Mononuclear cell (primary cell): ENCODE measurements at regions not wholly inside any gene's neighbourhood (a gene's known extent, or its start where the extent isn't known, plus 50 kb on each side); places are given as distances from the start of the nearest gene placed in this dataset.

Experiments used
- H3K27me3 ChIP-seq: 2 replicates; pipeline ENCODE4 v1.6.0; 2011; ENCODE audit warnings: low read length, control low read depth; ENCODE audit not compliant: insufficient read depth
- H3K4me1 ChIP-seq: 2 replicates; pipeline ENCODE4 v1.5.1; 2011; ENCODE audit warnings: mild to moderate bottlenecking, low read length, control low read depth; ENCODE audit not compliant: insufficient read depth
- H3K4me3 ChIP-seq: 2 replicates; pipeline ENCODE4 v1.5.1; 2011; ENCODE audit warnings: mild to moderate bottlenecking, low read length, moderate library complexity
- H3K9me3 ChIP-seq: 2 replicates; pipeline ENCODE4 v1.5.1; 2011; ENCODE audit warnings: low read depth, mild to moderate bottlenecking, control low read depth, low read length

DNA sequence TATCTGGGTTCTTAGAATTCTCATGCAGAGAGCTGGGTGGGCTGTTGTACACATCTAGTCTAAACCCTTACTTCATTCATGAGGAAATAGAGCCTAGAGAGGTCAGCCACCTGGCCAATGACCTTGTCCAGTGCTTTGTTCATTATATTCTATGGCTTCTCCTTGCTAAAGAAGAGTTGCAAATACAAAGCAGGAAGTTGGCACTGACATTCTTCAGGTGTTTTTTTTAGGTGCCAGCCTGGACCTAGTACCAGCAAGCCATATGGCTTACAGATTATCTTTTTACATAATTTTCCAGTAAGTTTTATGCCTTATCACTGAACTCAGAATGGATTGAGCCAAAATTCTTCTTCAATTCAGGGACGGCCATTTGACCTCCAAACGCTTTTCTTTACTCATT, 54.7 kb upstream of the PGM2 start:
- Histone ChIP-seq H3K9me3 (no peaks in the 10 kb centered on the region), H3K4me1 (peaks cover 9% of the 10 kb centered on the region), H3K4me3 (no peak overlapping the region), H3K27me3 (no peaks in the 10 kb centered on the region)

DNA sequence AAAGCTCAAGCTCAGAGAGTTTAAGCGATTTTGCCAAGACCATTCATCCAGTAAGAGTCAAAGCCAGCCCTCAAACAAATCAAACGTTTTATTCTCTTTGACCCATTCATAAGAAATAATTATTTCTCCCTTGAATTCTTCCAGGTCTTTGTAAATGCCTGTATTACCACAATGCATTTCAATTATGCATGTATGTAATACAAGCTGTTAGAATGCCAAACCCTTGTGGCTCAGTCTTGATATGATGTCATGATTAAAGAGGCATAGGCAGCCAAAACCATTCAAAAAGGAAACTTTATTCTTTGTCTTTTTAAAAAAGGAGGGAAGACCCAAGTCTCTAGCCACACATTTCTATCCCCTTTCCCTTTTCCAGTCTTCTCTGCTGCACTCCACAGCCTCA, 56.5 kb upstream of the PGM2 start:
- no peak overlapping the region for H3K4me3 ChIP-seq
- H3K27me3 ChIP-seq = no peaks in the 10 kb centered on the region
- H3K4me1 ChIP-seq = peaks cover 9% of the 10 kb centered on the region
- H3K9me3 ChIP-seq = no peaks in the 10 kb centered on the region

DNA sequence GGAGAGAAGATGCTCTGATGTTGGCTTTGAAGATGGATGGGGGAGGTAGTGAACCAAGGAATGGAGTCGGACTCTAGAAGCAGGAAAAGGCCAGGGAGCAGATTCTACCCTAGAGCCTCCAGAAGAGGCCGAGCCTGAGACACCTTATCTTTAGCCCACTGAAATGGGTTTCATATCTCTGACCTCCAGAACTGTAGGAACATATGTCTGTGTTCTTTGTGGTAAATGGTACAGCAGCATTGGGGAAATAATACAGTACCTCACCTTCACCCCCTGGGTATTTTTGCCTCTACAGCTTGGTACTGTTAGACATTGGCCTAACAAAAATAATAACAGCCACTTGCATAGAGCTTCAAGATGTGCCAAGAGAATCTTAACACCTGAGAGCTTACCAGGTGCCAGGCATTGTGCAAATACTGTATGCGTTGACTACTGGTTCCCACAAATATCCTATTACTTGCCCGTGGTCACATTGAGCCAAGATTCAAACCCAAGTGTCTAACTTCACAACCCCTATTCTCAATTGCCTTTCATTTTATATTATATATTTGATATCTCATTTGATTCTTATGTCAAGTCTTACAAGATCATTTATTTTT, 57.0 kb upstream of the PGM2 start:
- peaks cover 9% of the 10 kb centered on the region for H3K4me1 ChIP-seq
- no peaks in the 10 kb centered on the region for H3K9me3 ChIP-seq
- no peak overlapping the region for H3K4me3 ChIP-seq
- no peaks in the 10 kb centered on the region for H3K27me3 ChIP-seq

DNA sequence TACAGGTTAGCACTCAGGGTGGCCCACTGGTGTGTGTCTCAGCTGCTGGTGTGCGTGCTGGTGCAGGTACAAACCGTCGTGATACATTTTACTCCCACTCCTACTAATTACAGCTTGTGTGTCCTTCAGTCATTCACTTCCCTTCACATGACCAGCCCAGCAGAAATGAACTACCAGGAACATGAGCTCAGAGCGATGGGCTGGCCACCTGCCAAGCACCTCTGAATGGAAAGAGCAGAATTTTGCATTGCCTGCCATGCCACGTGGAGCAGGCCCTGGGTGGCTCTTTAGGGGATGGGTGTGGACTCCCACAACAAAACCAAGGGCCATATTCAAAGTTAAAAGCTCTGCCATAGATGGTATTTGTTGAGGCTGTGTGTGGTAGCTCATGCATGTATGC, 58.9 kb upstream of the PGM2 start:
- H3K27me3 ChIP-seq = no peaks in the 10 kb centered on the region
- H3K4me1 ChIP-seq = peaks cover 19% of the 10 kb centered on the region
- no peak overlapping the region for H3K4me3 ChIP-seq
- H3K9me3 ChIP-seq = no peaks in the 10 kb centered on the region

DNA sequence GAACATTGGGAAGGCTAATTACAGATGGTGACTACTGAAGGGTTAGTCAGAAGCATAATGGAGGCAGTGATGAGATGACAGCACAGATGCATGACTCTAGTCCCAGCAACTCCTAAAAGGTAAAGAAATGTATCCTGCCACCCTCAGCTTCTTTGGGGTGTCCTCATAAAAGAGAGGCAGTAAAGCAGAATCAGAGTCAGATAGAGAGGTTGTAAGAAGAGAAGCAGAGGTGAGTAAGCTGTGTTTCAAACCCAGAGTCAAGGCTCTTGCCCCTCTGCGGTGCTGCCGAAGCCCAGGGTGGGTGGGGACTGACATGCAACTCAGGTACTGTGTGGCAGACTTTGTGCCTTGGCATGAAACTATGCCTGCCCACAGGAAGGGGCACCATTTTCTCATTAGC, 59.5 kb upstream of the PGM2 start:
- Histone ChIP-seq H3K9me3 (no peaks in the 10 kb centered on the region), H3K27me3 (no peaks in the 10 kb centered on the region), H3K4me3 (no peak overlapping the region), H3K4me1 (peaks cover 24% of the 10 kb centered on the region)

DNA sequence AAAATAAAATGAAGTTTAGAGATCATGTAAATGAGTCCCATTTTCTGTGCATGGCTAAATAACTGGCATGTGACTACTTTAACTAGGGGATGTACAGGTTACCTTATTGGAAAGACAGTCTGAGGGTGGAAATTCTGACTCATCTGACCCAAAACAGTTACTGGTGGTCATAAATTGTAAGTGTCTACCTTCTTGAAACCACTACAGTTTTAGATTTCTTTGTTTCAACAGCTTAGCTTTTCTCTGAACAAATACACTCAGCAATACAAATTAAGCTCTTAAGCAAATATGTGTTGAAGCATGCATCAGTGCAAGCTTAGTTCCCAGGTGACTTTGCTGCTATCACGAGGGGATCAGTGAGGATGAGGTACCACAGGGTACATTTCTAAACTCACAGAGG, 60.7 kb upstream of the PGM2 start:
- Histone ChIP-seq H3K4me1 (peaks cover 37% of the 10 kb centered on the region), H3K9me3 (no peaks in the 10 kb centered on the region), H3K4me3 (no peak overlapping the region), H3K27me3 (no peaks in the 10 kb centered on the region)

DNA sequence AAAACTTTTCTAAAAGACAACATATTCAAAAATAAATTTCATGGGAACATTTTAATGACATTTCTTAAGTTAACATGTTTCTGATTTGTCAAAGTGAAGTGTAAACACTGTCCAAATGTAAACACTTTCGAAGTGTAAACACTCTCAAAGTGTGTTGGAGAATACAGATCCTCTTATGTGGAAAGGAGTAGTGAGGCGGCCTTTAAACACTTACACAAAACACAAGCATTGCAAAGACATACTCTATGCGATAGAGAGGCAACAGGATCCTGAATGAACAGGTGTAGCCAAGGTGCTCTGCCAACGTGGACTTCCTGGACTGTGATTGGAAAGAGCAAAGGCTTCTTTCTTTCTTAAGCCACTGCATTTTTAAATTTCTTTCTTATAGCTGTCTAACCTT, 62.7 kb upstream of the PGM2 start:
- Histone ChIP-seq H3K4me3 (no peak overlapping the region), H3K4me1 (peaks cover 52% of the 10 kb centered on the region), H3K9me3 (no peaks in the 10 kb centered on the region), H3K27me3 (no peaks in the 10 kb centered on the region)

DNA sequence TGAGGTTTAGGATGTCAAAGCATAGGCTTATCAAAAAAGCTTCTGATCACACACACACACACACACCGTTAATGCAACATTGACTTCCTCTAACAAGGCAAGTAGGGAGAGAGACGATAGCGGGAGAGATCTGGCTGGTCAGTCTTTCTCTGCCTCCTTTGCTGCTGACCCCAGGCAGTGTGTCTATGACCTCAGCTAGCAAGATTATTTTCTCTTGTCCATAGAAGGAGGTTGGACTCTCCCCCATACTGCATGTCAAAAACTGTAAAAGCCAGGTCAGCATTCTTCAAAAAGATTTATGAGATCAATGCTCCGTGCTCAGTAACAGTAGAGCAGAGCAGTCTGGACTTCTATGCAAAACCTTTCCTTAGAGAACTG, 63.5 kb upstream of the PGM2 start:
- no peaks in the 10 kb centered on the region for H3K27me3 ChIP-seq
- no peak overlapping the region for H3K4me3 ChIP-seq
- no peaks in the 10 kb centered on the region for H3K9me3 ChIP-seq
- peaks cover 61% of the 10 kb centered on the region for H3K4me1 ChIP-seq

DNA sequence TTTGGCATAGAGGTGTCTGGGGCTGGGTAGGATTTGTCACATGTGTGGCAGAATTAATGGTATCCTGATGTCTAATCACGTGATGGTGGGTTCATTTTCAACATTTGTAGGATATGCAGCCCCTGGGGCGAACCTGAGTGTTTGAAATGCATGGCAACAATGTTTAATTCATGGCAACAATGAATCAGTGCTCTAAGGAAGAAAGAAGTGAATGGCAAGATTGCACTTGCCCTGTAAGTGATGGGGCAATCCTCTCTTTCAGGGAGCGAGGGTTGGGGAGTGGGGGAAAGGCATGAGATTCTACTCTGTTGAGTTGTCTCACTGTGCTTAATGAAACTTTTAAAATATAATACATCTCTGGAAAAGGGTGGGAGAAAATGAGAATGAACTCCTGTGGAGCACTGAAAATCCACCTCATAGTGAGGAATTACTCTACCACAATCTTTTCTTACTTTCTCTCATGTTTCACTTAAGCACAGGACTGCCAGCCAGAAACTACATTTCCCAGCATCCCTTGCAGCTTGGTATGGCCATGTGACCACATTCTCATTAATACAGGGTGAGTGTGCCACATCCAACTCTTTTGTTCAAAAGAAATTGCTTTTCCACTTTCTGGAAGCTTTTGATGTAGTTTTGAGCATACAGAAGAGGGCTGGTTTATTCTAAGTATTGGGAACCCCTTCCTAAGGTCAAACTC, 64.0 kb upstream of the PGM2 start:
- Histone ChIP-seq H3K4me3 (no peak overlapping the region), H3K27me3 (no peaks in the 10 kb centered on the region), H3K9me3 (no peaks in the 10 kb centered on the region), H3K4me1 (peaks cover 61% of the 10 kb centered on the region)

DNA sequence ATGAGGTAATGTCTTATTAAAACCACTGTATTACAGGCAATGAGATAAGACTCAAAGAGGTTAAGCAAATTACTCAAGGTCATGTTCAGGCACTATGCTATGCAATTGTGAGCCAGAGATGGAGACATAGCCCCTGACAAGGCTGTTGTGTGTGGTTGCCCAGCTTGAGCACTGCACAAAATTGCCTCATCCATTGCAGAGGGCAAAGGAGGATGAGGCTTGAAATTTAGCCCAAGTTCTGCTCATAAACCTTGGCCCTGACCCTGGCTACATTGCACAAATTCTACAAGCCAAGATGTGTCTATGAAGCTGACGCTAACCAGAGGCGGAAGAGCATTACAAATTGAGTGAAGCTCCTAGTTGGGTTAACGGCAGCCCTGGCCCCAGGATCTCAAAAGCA, 65.6 kb upstream of the PGM2 start:
- no peaks in the 10 kb centered on the region for H3K27me3 ChIP-seq
- peaks cover 73% of the 10 kb centered on the region for H3K4me1 ChIP-seq
- no peaks in the 10 kb centered on the region for H3K9me3 ChIP-seq
- no peak overlapping the region for H3K4me3 ChIP-seq

DNA sequence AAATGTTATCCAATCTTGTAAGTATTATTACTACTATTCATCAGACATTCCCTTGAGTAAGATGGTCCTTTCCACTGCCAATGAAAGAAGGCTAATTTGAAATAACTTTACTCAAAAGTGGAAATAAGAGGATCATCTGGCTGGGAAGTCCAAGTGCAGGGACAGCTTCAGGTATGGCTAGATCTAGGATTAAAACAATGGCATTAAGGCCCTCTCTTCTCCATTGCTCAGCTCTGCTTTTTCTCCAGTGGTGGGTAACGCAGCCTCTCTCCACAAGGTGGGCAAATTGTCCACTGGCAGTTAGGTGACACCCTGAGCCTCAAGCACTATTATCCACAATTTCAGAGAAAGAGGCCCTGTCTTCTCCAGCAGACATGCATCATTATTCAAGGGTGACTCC, 66.7 kb upstream of the PGM2 start:
- peaks cover 83% of the 10 kb centered on the region for H3K4me1 ChIP-seq
- H3K27me3 ChIP-seq = no peaks in the 10 kb centered on the region
- H3K9me3 ChIP-seq = no peaks in the 10 kb centered on the region
- no peak overlapping the region for H3K4me3 ChIP-seq

DNA sequence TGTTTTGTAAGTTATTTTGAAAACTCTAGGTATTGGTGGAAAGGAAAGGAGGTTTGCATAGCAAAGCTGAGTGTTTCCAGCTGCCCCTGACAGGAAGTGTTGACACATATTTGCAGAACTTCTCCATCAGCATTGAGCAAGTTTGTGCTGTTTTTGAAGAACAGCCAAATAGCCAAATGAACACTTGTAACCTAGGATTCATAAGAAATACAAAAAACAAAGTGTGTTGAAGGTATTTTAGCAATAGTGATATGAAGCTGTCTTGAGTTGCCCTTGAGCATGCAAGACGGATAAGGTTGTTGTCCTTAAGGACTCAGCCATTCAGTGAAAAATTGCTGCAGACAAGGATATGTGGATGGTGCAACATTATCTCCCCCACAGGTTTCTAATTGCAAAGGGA, 68.3 kb upstream of the PGM2 start:
- Histone ChIP-seq H3K4me3 (no peak overlapping the region), H3K9me3 (no peaks in the 10 kb centered on the region), H3K27me3 (no peaks in the 10 kb centered on the region), H3K4me1 (peaks cover 96% of the 10 kb centered on the region)

DNA sequence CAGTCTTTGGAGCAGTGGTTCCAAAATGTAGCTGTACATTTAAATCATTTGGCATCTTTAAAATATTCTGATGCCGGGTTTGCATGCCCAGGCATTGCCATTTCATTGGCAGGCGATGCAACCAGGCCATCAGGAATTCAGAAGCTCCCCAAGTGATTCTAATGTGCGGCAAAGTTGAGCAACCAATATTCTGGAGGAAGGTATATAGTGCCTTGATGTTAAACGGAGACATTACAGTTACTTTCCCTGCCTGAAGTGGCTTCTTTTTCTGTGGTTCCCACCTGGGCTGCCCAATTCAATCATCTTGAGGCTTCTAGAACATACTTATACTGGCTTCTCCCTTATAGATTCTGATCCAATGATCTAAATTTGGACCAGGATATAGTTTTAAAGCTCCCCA, 68.7 kb upstream of the PGM2 start:
- Histone ChIP-seq H3K4me3 (no peak overlapping the region), H3K27me3 (no peaks in the 10 kb centered on the region), H3K4me1 (peaks cover 96% of the 10 kb centered on the region), H3K9me3 (no peaks in the 10 kb centered on the region)

DNA sequence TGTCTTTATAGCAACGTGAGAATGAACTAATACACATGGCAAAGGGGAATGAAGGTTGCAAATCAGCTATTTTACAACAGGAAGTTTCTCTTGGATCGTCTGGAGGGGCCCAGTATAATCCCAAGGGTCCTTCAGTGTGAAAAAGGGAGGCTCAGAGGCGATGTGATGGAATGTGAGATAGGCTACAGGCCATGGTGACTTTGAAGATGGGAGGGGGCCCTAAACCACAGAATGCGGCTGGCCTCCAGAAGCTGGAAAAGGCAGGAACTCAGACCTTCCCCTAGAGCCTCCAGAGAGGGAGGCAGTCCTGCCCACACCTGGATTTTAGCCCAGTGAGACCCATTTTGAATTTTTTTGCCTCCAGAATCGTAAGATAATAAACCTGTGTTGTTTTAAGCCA, 69.4 kb upstream of the PGM2 start:
- Histone ChIP-seq H3K9me3 (no peaks in the 10 kb centered on the region), H3K4me3 (no peak overlapping the region), H3K27me3 (no peaks in the 10 kb centered on the region), H3K4me1 (peaks cover 91% of the 10 kb centered on the region)

DNA sequence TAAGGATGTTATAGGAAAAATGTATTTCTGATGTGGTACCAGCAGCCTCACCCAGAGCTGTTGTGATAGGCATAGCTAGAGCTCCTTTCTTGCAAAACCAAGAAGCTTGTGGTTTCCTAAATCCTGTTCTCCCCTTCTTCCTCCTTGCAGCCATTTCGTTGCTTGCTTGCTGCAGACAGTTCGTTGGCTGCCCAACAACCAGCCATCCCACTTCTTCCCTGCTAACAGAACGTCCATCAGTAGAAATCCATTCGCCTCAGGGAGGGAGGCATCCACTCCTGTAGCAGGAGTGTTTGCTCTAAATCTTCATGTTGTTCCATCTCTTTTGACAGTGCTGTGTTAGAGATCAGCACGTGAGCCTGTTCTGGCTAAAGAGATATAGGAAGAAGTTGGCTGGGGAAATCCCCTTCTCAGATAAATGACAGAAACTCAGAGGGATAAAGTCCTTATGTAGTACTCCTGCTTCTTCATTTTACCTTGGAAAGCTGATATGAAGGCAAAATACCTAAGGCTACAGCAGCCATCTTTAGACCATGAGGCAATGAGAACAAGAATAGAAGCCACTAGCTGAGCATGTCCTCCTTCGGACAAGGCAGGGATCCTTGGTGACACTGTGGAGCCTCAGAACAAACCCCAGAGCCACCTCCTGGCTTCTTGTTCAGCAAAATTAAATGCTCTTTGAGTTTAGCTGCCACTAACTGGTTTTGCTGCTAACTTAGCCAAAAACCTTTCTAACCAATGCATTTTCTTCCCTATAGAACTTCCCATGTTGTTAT, 68.4 kb upstream of the RELL1 start:
- Histone ChIP-seq H3K4me3 (no peak overlapping the region), H3K4me1 (peaks cover 84% of the 10 kb centered on the region), H3K9me3 (no peaks in the 10 kb centered on the region), H3K27me3 (no peaks in the 10 kb centered on the region)
